ENCODE measurements at regions not wholly inside any gene's neighbourhood (a gene's known extent, or its start where the extent isn't known, plus 50 kb on each side); places are given as distances from the start of the nearest gene placed in this dataset.
"Not testable (repeated sequence)": the region's sequence is repeated elsewhere in the genome, so short reads cannot be mapped to it uniquely, and the experiment has no call there.

DNA sequence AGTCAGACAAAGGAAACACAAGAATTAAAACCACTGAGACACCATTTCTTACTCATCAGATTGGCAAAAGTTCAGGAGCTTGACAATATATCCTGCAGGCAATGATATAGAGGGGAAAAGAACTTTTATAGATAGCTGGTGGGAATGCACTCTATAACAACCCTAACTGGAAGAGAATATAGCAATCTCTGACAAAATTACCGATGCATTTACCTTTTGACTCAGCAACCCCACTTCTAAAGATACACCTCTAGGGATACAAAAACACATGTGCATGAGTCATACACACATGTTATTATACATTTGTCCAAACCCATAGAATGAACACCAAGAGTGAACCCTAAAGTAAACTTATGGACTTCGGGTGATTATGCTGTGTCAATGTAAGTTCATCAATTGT, 79.4 kb upstream of the SRD5A2 start:
- Histone ChIP-seq H3K4me1 (ENCODE audit: insufficient read depth, insufficient read length) (no peaks in the 10 kb centered on the region), H3K9me3 (ENCODE audit: insufficient read depth, low read length) (no peaks in the 10 kb centered on the region), H3K27me3 (ENCODE audit: insufficient read depth, insufficient read length) (no peaks in the 10 kb centered on the region), H3K9ac (ENCODE audit: insufficient read length, low read depth) (no peak overlapping the region), H3K4me3 (ENCODE audit: insufficient read length, low read depth) (no peak overlapping the region), H3K36me3 (ENCODE audit: insufficient read depth, insufficient read length, low read length) (no peaks in the 10 kb centered on the region)
- TF ChIP-seq YY1 (IDR thresholded peaks at IDR 0.05; ENCODE audit: insufficient read depth, insufficient read length) (no peak), ZNF274 (IDR thresholded peaks at IDR 0.05; ENCODE audit: low read depth, low read length) (no peak), SUZ12 (IDR thresholded peaks at IDR 0.05; ENCODE audit: extremely low read depth, insufficient read depth, insufficient read length) (no peak)
- no peak for DNase-seq (ENCODE audit: low read depth, low spot score)

DNA sequence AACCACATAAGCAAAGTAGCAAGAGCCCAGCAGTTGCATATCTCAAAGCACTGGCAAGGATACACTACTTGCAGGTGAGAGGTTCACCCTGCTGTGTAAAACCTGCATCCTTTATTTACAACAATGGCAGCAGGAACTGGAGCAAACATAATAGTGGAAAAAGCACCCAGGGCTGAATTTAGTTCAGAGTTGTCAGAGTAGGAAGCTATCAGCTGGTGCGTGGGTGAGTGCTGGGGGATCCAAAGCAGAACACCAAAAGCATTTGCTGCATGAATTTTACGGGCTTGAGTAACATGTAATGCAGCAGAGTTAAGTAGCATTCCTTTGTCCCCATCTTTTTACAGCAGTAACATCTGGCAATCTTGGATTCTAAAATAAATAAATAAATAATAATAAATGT, 73.5 kb upstream of the SRD5A2 start:
- TF ChIP-seq SUZ12 (IDR thresholded peaks at IDR 0.05; ENCODE audit: extremely low read depth, insufficient read depth, insufficient read length) = no peak

DNA sequence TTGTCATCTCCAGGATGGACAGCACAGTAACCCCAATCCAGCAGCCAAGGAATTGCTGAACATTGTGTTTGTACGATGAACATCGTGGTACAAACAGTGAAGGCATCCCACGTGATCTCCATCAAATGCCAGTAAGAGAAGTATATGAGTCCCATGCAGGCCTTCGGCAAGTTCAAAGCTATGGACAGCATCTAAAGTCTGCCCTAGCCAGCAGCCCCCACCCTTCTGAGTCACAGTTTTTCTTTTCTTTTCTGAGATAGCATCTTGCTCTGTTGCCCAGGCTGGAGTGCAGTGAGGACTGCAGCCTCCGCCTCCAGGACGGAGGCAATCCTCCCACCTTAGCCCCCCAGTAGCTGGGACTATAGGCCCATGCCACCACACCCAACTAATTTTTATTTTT, 71.0 kb upstream of the SRD5A2 start:
- Histone ChIP-seq H3K4me1 (ENCODE audit: insufficient read depth, insufficient read length) (no peaks in the 10 kb centered on the region), H3K36me3 (ENCODE audit: insufficient read depth, insufficient read length, low read length) (no peaks in the 10 kb centered on the region), H3K9ac (ENCODE audit: insufficient read length, low read depth) (no peak overlapping the region), H3K9me3 (ENCODE audit: insufficient read depth, low read length) (no peaks in the 10 kb centered on the region), H3K4me3 (ENCODE audit: insufficient read length, low read depth) (no peak overlapping the region), H3K27me3 (ENCODE audit: insufficient read depth, insufficient read length) (no peaks in the 10 kb centered on the region)
- DNase-seq (ENCODE audit: low read depth, low spot score) = no peak
- TF ChIP-seq ZNF274 (IDR thresholded peaks at IDR 0.05; ENCODE audit: low read depth, low read length) (no peak), SUZ12 (IDR thresholded peaks at IDR 0.05; ENCODE audit: extremely low read depth, insufficient read depth, insufficient read length) (no peak), YY1 (IDR thresholded peaks at IDR 0.05; ENCODE audit: insufficient read depth, insufficient read length) (no peak)

More for the DNA sequence above, 73.5 kb upstream of the SRD5A2 start:
- H3K9me3 ChIP-seq (ENCODE audit: insufficient read depth, low read length) = no peaks in the 10 kb centered on the region
- H3K36me3 ChIP-seq (ENCODE audit: insufficient read depth, insufficient read length, low read length) = no peaks in the 10 kb centered on the region
- H3K4me1 ChIP-seq (ENCODE audit: insufficient read depth, insufficient read length) = no peaks in the 10 kb centered on the region
- H3K27me3 ChIP-seq (ENCODE audit: insufficient read depth, insufficient read length) = no peaks in the 10 kb centered on the region
- H3K4me3 ChIP-seq (ENCODE audit: insufficient read length, low read depth) = no peak overlapping the region
- DNase-seq (ENCODE audit: low read depth, low spot score) = no peak
- H3K9ac ChIP-seq (ENCODE audit: insufficient read length, low read depth) = no peak overlapping the region

DNA sequence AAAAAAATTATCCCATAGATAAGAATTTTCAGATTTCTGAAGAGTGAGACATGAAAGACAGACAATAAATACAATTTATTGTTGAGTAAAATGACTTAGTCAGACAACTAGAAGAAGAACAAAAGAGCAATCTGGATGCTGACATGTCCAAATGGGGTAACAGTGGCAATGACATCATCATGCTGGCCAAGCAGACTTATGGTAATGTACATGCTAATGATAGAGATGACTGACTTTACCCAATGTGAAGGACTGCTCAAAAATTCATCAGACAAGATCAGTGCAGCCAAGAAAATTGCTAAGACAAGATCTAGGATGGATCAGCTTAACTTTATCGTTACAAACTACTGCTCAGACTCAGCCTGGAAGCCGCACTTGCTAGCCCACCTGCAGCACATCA, 70.5 kb upstream of the SRD5A2 start:
- no peak for TF ChIP-seq ZNF274 (IDR thresholded peaks at IDR 0.05; ENCODE audit: low read depth, low read length)
- TF ChIP-seq SUZ12 (IDR thresholded peaks at IDR 0.05; ENCODE audit: extremely low read depth, insufficient read depth, insufficient read length) = no peak
- no peak for TF ChIP-seq YY1 (IDR thresholded peaks at IDR 0.05; ENCODE audit: insufficient read depth, insufficient read length)

DNA sequence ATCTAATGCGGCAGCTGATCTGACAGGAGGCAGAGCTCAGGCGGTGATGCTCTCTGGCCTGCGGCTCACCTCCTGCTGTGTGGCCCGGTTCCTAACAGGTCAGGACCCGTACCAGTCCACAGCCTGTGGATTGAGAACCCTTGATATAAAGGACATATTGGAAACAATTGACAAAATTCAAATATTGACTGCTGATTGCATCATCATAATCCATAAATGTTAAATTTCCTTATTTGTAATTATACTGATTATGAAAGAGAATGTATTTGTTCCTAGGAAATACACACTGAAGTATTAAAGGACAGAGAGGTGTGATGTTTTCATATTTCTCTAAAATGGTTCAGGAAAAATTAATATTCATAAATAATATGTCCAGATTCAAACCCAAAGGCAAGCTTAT, 63.8 kb upstream of the SRD5A2 start:
- H3K9me3 ChIP-seq (ENCODE audit: insufficient read depth, low read length) = no peaks in the 10 kb centered on the region
- no peak overlapping the region for H3K9ac ChIP-seq (ENCODE audit: insufficient read length, low read depth)
- no peaks in the 10 kb centered on the region for H3K27me3 ChIP-seq (ENCODE audit: insufficient read depth, insufficient read length)
- no peak for DNase-seq (ENCODE audit: low read depth, low spot score)
- H3K4me3 ChIP-seq (ENCODE audit: insufficient read length, low read depth) = no peak overlapping the region
- H3K4me1 ChIP-seq (ENCODE audit: insufficient read depth, insufficient read length) = no peaks in the 10 kb centered on the region
- no peaks in the 10 kb centered on the region for H3K36me3 ChIP-seq (ENCODE audit: insufficient read depth, insufficient read length, low read length)
- TF ChIP-seq YY1 (IDR thresholded peaks at IDR 0.05; ENCODE audit: insufficient read depth, insufficient read length) = no peak
- no peak for TF ChIP-seq SUZ12 (IDR thresholded peaks at IDR 0.05; ENCODE audit: extremely low read depth, insufficient read depth, insufficient read length)
- TF ChIP-seq ZNF274 (IDR thresholded peaks at IDR 0.05; ENCODE audit: low read depth, low read length) = no peak

More for the DNA sequence above, 70.5 kb upstream of the SRD5A2 start:
- Histone ChIP-seq H3K36me3 (ENCODE audit: insufficient read depth, insufficient read length, low read length) (no peaks in the 10 kb centered on the region), H3K27me3 (ENCODE audit: insufficient read depth, insufficient read length) (no peaks in the 10 kb centered on the region), H3K9me3 (ENCODE audit: insufficient read depth, low read length) (no peaks in the 10 kb centered on the region), H3K9ac (ENCODE audit: insufficient read length, low read depth) (no peak overlapping the region), H3K4me1 (ENCODE audit: insufficient read depth, insufficient read length) (no peaks in the 10 kb centered on the region), H3K4me3 (ENCODE audit: insufficient read length, low read depth) (no peak overlapping the region)
- DNase-seq (ENCODE audit: low read depth, low spot score) = no peak

DNA sequence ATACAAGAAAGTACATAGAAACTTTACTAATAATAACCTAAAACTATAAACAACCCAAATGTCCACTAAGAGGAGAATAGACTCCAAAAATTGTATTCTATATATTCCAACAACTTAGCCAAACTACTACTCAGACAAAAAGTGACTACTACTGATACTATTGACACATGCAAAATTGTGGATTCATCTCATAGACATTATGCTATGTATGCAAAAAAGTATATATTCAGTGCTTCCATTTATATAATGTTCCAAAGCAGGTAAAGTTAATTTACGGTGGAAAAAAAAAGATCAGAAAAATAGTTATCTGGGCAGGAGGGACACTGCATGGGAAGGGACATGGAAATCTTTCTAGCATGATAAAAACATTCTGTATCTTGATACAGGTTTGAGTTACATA, 62.0 kb upstream of the SRD5A2 start:
- no peaks in the 10 kb centered on the region for H3K27me3 ChIP-seq (ENCODE audit: insufficient read depth, insufficient read length)
- no peak for DNase-seq (ENCODE audit: low read depth, low spot score)
- H3K9ac ChIP-seq (ENCODE audit: insufficient read length, low read depth) = no peak overlapping the region
- H3K4me1 ChIP-seq (ENCODE audit: insufficient read depth, insufficient read length) = no peaks in the 10 kb centered on the region
- TF ChIP-seq ZNF274 (IDR thresholded peaks at IDR 0.05; ENCODE audit: low read depth, low read length) = no peak
- no peak for TF ChIP-seq YY1 (IDR thresholded peaks at IDR 0.05; ENCODE audit: insufficient read depth, insufficient read length)
- TF ChIP-seq SUZ12 (IDR thresholded peaks at IDR 0.05; ENCODE audit: extremely low read depth, insufficient read depth, insufficient read length) = no peak
- H3K36me3 ChIP-seq (ENCODE audit: insufficient read depth, insufficient read length, low read length) = no peaks in the 10 kb centered on the region
- no peaks in the 10 kb centered on the region for H3K9me3 ChIP-seq (ENCODE audit: insufficient read depth, low read length)
- H3K4me3 ChIP-seq (ENCODE audit: insufficient read length, low read depth) = no peak overlapping the region

DNA sequence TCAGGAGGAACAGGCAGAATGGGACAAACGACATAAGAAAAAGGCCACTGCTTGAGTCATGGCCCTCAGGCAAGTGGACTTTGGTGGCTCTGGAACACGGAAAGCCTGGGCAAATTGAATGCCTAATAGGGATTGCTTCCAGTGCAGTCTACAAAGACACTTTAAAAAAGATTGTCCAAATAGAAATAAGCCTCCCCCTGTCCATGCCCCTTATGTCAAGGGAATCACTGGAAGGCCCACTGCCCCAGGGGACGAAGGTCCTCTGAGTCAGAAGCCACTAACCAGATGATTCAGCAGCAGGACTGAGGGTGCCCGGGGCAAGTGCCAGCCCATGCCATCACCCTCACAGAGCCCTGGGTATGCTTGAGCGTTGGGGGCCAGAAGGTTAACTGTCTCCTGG, 51.5 kb upstream of the SRD5A2 start:
- not testable (repeated sequence) for H3K4me3 ChIP-seq (ENCODE audit: insufficient read length, low read depth); H3K36me3 ChIP-seq (ENCODE audit: insufficient read depth, insufficient read length, low read length); H3K27me3 ChIP-seq (ENCODE audit: insufficient read depth, insufficient read length); H3K9me3 ChIP-seq (ENCODE audit: insufficient read depth, low read length); H3K4me1 ChIP-seq (ENCODE audit: insufficient read depth, insufficient read length); DNase-seq (ENCODE audit: low read depth, low spot score); H3K9ac ChIP-seq (ENCODE audit: insufficient read length, low read depth)

Data from NT2/D1 (cell line).